ENCODE measurements at regions not wholly inside any gene's neighbourhood (a gene's known extent, or its start where the extent isn't known, plus 50 kb on each side); places are given as distances from the start of the nearest gene placed in this dataset.
"Not testable (repeated sequence)": the region's sequence is repeated elsewhere in the genome, so short reads cannot be mapped to it uniquely, and the experiment has no call there.

DNA sequence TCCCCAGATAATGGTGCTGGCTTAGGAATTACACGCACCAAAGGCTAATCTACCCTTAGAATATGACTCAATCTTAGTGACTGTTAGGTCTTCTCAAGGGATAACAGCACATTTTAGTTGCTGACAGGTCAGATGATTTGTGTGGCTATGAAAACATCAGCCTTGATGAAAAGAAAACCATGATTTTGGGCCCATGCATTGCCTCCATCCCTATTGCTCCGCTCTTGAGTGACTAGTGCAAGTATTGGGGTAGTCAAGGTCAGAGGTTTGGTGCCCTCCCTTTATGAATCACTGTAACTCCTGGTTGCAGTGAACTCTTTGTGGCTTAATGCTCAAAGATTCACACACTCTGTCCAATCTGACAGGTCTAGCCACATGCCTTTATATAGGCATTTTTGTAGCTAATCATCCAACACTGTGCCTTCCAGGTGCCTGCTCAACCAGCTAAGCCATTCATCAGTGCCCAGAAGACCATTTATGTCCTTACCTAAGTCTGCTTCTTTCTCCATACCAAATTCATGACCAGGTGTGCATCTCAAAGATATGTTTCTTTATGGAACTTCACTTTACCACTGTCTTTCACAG is 251.6 kb downstream of the KCNJ2 start:
- DNase-seq, result no peak
- Histone ChIP-seq H3K9me3 (ENCODE audit: control insufficient read depth, low read length) (no peaks in the 10 kb centered on the region), H3K4me3 (ENCODE audit: insufficient read depth, low read depth, low read length, poor library complexity, severe bottlenecking) (no peak overlapping the region), H3K27ac (ENCODE audit: insufficient read depth, low read length, poor library complexity, severe bottlenecking) (no peak overlapping the region), H3K27me3 (replicated peaks; ENCODE audit: control insufficient read depth, insufficient read depth, low read length, poor library complexity, severe bottlenecking) (no peaks in the 10 kb centered on the region), H3K4me1 (ENCODE audit: control insufficient read depth, insufficient read depth, low read length, poor library complexity, severe bottlenecking) (no peaks in the 10 kb centered on the region), H3K36me3 (ENCODE audit: control insufficient read depth, insufficient read depth, low read length) (no peaks in the 10 kb centered on the region)

DNA sequence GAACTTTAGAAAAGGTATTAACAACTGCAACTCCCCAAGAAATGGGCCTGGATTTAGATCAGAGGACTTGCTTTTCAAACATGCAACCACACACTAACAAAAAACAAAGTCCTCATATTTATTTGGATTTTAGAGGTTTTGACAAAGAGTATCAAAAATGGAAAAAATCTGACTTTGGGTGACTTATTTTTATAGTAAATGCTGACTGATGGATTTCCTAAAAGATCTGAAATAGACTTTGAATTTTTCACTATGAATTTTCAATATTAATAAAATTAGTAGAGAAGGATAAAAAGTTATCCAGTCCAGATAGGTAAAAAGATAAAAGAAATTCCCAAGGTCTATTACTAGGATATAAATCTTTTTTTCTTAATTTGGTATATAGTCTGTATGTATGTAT is 253.5 kb downstream of the KCNJ2 start:
- Histone ChIP-seq H3K4me3 (ENCODE audit: insufficient read depth, low read depth, low read length, poor library complexity, severe bottlenecking) (no peak overlapping the region), H3K36me3 (ENCODE audit: control insufficient read depth, insufficient read depth, low read length) (no peaks in the 10 kb centered on the region), H3K27me3 (replicated peaks; ENCODE audit: control insufficient read depth, insufficient read depth, low read length, poor library complexity, severe bottlenecking) (no peaks in the 10 kb centered on the region), H3K27ac (ENCODE audit: insufficient read depth, low read length, poor library complexity, severe bottlenecking) (no peak overlapping the region), H3K4me1 (ENCODE audit: control insufficient read depth, insufficient read depth, low read length, poor library complexity, severe bottlenecking) (no peaks in the 10 kb centered on the region), H3K9me3 (ENCODE audit: control insufficient read depth, low read length) (no peaks in the 10 kb centered on the region)
- no peak for DNase-seq

DNA sequence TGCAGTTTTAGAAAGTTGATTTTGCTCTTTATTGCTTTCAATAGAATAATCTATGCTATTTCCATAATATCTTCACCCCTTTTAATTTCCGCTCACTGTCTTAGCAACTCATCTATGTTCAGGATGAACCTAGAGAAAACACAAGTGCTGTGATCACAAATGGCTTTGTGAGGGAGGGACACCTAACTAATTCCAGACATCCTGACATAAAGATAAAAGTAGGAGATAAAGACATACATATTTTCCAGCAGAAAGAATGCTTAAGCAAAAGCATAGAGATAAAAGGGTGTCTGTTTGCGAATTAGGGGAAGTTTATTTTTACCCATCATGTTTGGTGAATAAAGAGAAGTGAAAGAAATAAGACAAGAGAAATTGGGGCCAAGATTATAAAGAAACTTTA is 254.2 kb downstream of the KCNJ2 start:
- Histone ChIP-seq H3K4me1 (ENCODE audit: control insufficient read depth, insufficient read depth, low read length, poor library complexity, severe bottlenecking) (no peaks in the 10 kb centered on the region), H3K9me3 (ENCODE audit: control insufficient read depth, low read length) (no peaks in the 10 kb centered on the region), H3K27me3 (replicated peaks; ENCODE audit: control insufficient read depth, insufficient read depth, low read length, poor library complexity, severe bottlenecking) (no peaks in the 10 kb centered on the region), H3K4me3 (ENCODE audit: insufficient read depth, low read depth, low read length, poor library complexity, severe bottlenecking) (no peak overlapping the region), H3K36me3 (ENCODE audit: control insufficient read depth, insufficient read depth, low read length) (no peaks in the 10 kb centered on the region), H3K27ac (ENCODE audit: insufficient read depth, low read length, poor library complexity, severe bottlenecking) (no peak overlapping the region)
- no peak for DNase-seq

DNA sequence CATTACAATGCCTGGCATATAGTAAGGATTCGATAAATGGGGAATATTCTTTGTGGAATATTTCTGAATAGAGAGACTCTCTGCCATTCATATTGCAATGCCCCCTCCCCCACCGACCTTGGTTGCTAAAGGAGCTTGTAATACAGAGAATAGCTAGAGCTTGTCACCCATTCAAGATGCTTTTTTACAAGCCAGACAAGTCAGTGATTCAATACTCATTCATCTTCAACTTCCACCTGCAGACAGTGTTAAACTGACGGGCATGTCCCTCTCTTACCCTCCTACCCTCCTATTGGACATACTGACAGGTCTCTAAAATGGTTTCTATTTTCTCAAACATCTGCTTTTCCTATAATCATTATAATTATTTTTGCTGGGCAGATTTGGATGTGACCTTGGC is 257.4 kb downstream of the KCNJ2 start:
- H3K27me3 ChIP-seq (replicated peaks; ENCODE audit: control insufficient read depth, insufficient read depth, low read length, poor library complexity, severe bottlenecking), result no peaks in the 10 kb centered on the region
- H3K4me1 ChIP-seq (ENCODE audit: control insufficient read depth, insufficient read depth, low read length, poor library complexity, severe bottlenecking), result no peaks in the 10 kb centered on the region

DNA sequence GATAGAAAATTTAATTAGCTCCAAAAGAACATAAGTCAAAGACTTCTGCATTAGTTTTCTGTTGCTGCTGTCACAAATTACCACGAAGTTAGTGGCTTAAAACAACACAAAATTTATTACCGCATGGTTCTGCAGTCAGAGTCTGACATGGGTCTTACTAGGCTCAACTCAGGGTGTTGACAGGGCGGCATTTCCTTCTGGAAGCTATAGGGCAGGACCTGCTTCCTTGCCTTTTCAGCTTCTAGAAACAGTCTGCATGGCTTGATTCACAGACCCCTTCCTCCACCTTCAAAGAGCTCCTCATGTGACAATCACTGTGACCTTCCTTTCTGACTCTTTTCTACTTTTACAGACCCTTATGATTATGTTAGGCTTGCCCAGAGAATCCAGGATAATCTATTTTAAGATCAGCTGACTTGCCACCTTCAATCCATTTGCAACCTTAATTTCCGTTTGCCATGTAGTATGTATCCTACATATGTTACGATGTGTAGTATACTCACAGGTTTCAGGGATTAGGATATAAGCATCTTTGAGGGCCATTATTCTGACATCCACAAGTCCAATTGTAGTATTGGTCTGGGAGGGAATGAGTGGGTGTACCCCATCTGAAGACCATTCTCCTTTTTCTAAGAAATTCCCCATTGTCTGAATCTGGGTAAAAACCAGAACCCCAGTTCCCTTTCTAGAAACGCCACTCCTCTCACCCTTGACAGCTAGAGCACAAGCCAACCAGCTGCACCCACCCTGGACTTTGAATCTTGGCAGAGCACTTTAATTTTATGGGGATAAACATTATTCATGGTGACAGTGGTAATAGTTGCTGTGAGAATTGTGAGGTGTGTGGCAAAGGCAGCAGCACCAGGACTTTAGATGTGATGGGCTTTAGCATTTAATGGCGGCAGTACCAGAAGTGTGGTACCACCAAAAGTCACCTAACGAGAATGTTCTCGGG is 265.5 kb downstream of the KCNJ2 start:
- H3K9me3 ChIP-seq (ENCODE audit: control insufficient read depth, low read length), result no peaks in the 10 kb centered on the region
- no peak overlapping the region for H3K4me3 ChIP-seq (ENCODE audit: insufficient read depth, low read depth, low read length, poor library complexity, severe bottlenecking)
- no peak for DNase-seq
- H3K27me3 ChIP-seq (replicated peaks; ENCODE audit: control insufficient read depth, insufficient read depth, low read length, poor library complexity, severe bottlenecking), result no peaks in the 10 kb centered on the region
- H3K27ac ChIP-seq (ENCODE audit: insufficient read depth, low read length, poor library complexity, severe bottlenecking), result no peak overlapping the region
- H3K4me1 ChIP-seq (ENCODE audit: control insufficient read depth, insufficient read depth, low read length, poor library complexity, severe bottlenecking), result no peaks in the 10 kb centered on the region
- no peaks in the 10 kb centered on the region for H3K36me3 ChIP-seq (ENCODE audit: control insufficient read depth, insufficient read depth, low read length)

More for the DNA sequence above, 257.4 kb downstream of the KCNJ2 start:
- DNase-seq, result no peak
- Histone ChIP-seq H3K36me3 (ENCODE audit: control insufficient read depth, insufficient read depth, low read length) (no peaks in the 10 kb centered on the region), H3K4me3 (ENCODE audit: insufficient read depth, low read depth, low read length, poor library complexity, severe bottlenecking) (no peak overlapping the region), H3K9me3 (ENCODE audit: control insufficient read depth, low read length) (no peaks in the 10 kb centered on the region), H3K27ac (ENCODE audit: insufficient read depth, low read length, poor library complexity, severe bottlenecking) (no peak overlapping the region)

DNA sequence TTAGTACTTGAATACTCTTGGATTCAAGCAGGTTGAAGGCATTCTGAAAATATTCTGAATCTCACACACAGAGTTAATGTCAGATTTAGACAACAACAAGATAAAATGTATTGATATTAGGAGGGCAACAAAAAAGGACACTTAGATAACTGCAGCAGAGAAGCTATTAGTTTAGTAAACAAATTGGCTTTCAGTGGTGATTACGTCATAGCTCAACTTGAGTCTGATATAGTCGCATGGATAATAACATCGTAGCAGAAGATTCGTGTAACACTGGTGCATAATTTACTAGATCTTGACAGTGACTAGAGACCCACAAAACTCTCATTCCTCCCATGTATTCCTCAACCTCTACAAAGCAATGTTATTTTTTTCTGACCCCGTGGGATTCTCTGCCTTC is 268.3 kb downstream of the KCNJ2 start:
- no peaks in the 10 kb centered on the region for H3K4me1 ChIP-seq (ENCODE audit: control insufficient read depth, insufficient read depth, low read length, poor library complexity, severe bottlenecking)
- no peak overlapping the region for H3K4me3 ChIP-seq (ENCODE audit: insufficient read depth, low read depth, low read length, poor library complexity, severe bottlenecking)
- no peaks in the 10 kb centered on the region for H3K36me3 ChIP-seq (ENCODE audit: control insufficient read depth, insufficient read depth, low read length)
- H3K27ac ChIP-seq (ENCODE audit: insufficient read depth, low read length, poor library complexity, severe bottlenecking), result no peak overlapping the region
- DNase-seq, result no peak
- no peaks in the 10 kb centered on the region for H3K9me3 ChIP-seq (ENCODE audit: control insufficient read depth, low read length)
- no peaks in the 10 kb centered on the region for H3K27me3 ChIP-seq (replicated peaks; ENCODE audit: control insufficient read depth, insufficient read depth, low read length, poor library complexity, severe bottlenecking)

DNA sequence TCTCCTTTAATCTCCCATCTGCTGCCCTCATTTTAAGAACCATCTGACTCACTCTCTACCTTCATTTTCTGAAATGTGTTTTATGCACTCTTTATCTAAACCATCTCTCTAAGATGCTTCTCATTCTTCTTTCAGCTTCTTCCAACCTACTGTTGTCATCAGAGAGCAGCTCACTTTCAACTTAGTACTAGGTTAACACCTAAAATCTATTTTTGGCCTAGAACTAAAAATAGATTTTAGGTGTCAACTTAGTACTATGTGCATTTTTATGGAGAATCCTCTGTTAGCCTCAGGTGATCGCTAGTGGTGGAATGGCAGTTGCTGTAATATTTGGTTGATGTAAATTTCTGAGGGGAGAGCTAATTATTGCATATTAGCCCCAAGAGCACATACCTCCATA is 277.1 kb downstream of the KCNJ2 start:
- DNase-seq, result no peak
- Histone ChIP-seq H3K9me3 (ENCODE audit: control insufficient read depth, low read length) (no peaks in the 10 kb centered on the region), H3K27me3 (replicated peaks; ENCODE audit: control insufficient read depth, insufficient read depth, low read length, poor library complexity, severe bottlenecking) (no peaks in the 10 kb centered on the region), H3K4me1 (ENCODE audit: control insufficient read depth, insufficient read depth, low read length, poor library complexity, severe bottlenecking) (no peaks in the 10 kb centered on the region), H3K36me3 (ENCODE audit: control insufficient read depth, insufficient read depth, low read length) (no peaks in the 10 kb centered on the region), H3K27ac (ENCODE audit: insufficient read depth, low read length, poor library complexity, severe bottlenecking) (no peak overlapping the region), H3K4me3 (ENCODE audit: insufficient read depth, low read depth, low read length, poor library complexity, severe bottlenecking) (no peak overlapping the region)

DNA sequence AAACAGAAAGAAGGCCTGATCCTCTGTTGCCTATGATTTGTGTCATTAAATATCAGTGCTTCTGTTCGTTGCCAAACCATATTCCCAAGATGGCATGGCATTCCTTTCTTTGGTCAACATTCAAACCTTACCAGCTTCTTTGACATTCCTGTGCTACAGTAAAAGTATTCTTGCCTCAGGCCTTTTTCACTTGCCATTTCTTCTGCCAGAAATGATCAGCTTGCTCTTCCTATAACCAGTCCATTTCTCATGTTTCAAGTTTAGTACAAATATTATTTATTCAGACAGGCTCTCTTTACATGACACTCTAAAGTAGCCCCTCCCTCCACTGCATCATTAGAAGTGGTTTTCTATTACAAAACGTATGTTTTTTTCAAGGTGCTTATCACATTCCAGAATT is 278.3 kb downstream of the KCNJ2 start:
- Histone ChIP-seq H3K27ac (ENCODE audit: insufficient read depth, low read length, poor library complexity, severe bottlenecking) (no peak overlapping the region), H3K36me3 (ENCODE audit: control insufficient read depth, insufficient read depth, low read length) (no peaks in the 10 kb centered on the region), H3K4me3 (ENCODE audit: insufficient read depth, low read depth, low read length, poor library complexity, severe bottlenecking) (no peak overlapping the region), H3K9me3 (ENCODE audit: control insufficient read depth, low read length) (no peaks in the 10 kb centered on the region), H3K27me3 (replicated peaks; ENCODE audit: control insufficient read depth, insufficient read depth, low read length, poor library complexity, severe bottlenecking) (no peaks in the 10 kb centered on the region), H3K4me1 (ENCODE audit: control insufficient read depth, insufficient read depth, low read length, poor library complexity, severe bottlenecking) (no peaks in the 10 kb centered on the region)
- no peak for DNase-seq

DNA sequence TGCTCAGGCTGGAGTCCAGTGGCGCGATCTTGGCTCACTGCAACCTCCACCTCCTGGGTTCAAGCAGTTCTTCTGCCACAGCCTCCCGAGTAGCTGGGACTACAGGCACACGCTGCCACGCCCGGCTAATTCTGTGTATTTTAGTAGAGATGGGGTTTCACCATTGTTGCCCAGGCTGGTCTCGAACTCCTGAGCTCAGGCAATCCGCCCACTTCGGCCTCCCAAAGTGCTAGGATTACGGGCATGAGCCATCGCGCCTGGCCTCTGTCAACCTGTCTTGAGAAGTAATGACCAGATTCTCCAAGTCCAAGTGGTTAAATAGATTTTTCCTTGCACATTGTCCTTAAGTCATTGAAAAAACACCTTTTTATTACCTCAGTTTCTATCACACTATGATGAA is 283.7 kb downstream of the KCNJ2 start:
- H3K4me3 ChIP-seq (ENCODE audit: insufficient read depth, low read depth, low read length, poor library complexity, severe bottlenecking); H3K9me3 ChIP-seq (ENCODE audit: control insufficient read depth, low read length); DNase-seq: not testable (repeated sequence)

DNA sequence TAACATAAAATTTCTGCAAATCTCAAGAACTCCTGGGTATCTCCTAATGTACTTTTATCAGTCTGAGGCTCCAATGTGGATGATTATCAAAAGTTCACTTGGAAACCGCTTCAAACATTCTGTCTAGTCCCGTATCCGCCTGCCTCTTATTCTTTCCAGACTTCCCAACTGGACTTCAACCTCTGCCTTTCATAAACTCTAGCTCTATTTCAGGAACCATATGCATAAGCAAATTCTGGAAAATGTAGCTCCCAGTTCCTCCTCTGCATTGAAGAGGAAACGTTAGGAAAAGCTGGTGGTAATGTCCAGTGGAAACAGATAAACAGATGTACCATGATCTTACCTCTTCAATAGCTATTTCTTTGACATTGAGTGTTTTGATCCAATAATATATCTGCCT is 285.0 kb downstream of the KCNJ2 start:
- Histone ChIP-seq H3K4me1 (ENCODE audit: control insufficient read depth, insufficient read depth, low read length, poor library complexity, severe bottlenecking) (no peaks in the 10 kb centered on the region), H3K27me3 (replicated peaks; ENCODE audit: control insufficient read depth, insufficient read depth, low read length, poor library complexity, severe bottlenecking) (no peaks in the 10 kb centered on the region), H3K36me3 (ENCODE audit: control insufficient read depth, insufficient read depth, low read length) (no peaks in the 10 kb centered on the region), H3K9me3 (ENCODE audit: control insufficient read depth, low read length) (no peaks in the 10 kb centered on the region), H3K27ac (ENCODE audit: insufficient read depth, low read length, poor library complexity, severe bottlenecking) (no peak overlapping the region), H3K4me3 (ENCODE audit: insufficient read depth, low read depth, low read length, poor library complexity, severe bottlenecking) (no peak overlapping the region)
- no peak for DNase-seq

More for the DNA sequence above, 283.7 kb downstream of the KCNJ2 start:
- H3K27me3 ChIP-seq (replicated peaks; ENCODE audit: control insufficient read depth, insufficient read depth, low read length, poor library complexity, severe bottlenecking); H3K4me1 ChIP-seq (ENCODE audit: control insufficient read depth, insufficient read depth, low read length, poor library complexity, severe bottlenecking); H3K36me3 ChIP-seq (ENCODE audit: control insufficient read depth, insufficient read depth, low read length); H3K27ac ChIP-seq (ENCODE audit: insufficient read depth, low read length, poor library complexity, severe bottlenecking): not testable (repeated sequence)
